ENCODE measurements at regions not wholly inside any gene's neighbourhood (a gene's known extent, or its start where the extent isn't known, plus 50 kb on each side); places are given as distances from the start of the nearest gene placed in this dataset.

DNA sequence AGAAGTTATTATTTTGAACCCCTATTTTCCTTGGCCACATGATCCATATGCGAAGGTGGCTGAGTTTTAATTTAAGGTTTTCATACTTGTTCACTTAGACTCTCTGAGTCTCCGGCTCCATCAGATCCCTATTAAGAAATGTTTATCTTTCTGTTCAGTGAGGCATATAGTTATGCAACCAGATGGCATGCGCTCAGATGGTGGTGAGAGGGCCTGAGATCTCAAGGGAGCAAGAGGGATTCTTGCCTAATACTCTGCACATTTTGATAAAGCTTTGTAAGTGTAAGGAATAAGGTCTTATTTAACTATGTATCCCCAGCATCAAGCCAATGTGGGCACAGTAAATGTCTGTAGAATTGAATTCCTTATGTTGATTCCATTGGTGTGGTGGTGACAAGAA is 78.9 kb upstream of the DPH6 start:
- TF ChIP-seq POLR2A (IDR thresholded peaks at IDR 0.05) = no peak
- TF ChIP-seq, protein P1, sequence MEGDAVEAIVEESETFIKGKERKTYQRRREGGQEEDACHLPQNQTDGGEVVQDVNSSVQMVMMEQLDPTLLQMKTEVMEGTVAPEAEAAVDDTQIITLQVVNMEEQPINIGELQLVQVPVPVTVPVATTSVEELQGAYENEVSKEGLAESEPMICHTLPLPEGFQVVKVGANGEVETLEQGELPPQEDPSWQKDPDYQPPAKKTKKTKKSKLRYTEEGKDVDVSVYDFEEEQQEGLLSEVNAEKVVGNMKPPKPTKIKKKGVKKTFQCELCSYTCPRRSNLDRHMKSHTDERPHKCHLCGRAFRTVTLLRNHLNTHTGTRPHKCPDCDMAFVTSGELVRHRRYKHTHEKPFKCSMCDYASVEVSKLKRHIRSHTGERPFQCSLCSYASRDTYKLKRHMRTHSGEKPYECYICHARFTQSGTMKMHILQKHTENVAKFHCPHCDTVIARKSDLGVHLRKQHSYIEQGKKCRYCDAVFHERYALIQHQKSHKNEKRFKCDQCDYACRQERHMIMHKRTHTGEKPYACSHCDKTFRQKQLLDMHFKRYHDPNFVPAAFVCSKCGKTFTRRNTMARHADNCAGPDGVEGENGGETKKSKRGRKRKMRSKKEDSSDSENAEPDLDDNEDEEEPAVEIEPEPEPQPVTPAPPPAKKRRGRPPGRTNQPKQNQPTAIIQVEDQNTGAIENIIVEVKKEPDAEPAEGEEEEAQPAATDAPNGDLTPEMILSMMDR (IDR thresholded peaks at IDR 0.05) = no peak
- Histone ChIP-seq H3K4me1 (peaks cover 0 to 22% (median 0%) of the 10 kb centered on the region in 3 donors), H3K36me3 (no peaks in the 10 kb centered on the region), H3K4me3 (no peak overlapping the region), H3K9me3 (no peaks in the 10 kb centered on the region), H3K27me3 (no peaks in the 10 kb centered on the region), H3K27ac (peak overlapping the region in 3 of 4 donors; percentile 42 to 61 (median 58))
- intact Hi-C loops (cut with DNase I) = no loop called here
- 66 to 75% methylated on average over 3 of the region's 3 CpGs for WGBS, 2 donors
- DNase-seq = no peak

DNA sequence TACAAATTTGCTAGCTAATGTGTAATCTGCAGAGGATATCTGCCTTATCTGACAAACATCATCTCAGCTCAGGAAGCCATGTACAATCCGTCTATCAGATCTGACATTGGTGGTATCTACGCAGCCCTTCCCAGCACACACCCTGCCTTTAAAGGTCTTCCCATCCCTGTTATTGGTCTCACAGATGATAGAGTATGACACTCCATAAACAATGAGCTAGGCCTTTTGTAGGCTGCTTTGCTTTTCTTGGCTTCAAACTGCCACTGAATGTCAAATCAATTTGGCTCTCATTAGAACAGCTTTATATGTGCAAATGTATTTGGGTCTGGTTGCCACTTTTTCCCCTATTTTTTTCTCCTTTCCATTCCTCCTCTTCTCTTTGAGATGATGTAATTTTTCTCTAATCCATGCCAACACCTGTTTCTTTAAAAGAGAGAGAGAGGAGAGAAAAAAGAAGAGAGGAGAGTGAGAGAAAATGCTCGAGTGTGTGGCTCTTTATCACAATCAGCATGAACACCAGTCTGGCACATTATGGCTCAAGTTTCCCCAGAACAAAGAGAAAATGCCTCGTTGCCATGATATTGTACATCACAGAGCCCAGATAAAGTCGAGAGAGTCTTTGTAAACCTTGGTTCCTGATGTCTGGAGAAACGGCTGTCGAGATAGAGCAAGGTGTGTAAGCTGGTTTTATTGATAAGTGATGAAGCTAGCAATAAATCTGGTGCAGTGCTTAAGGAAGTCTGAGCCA is 80.8 kb upstream of the DPH6 start:
- WGBS, 2 donors = 43 to 45% methylated on average over 7 of the region's 7 CpGs
- Histone ChIP-seq H3K4me1 (peaks cover 0 to 27% (median 0%) of the 10 kb centered on the region in 3 donors), H3K4me3 (no peak overlapping the region), H3K27me3 (no peaks in the 10 kb centered on the region), H3K27ac (peak overlapping the region in 1 of 4 donors; percentile 22), H3K9me3 (no peaks in the 10 kb centered on the region), H3K36me3 (no peaks in the 10 kb centered on the region)
- DNase-seq = no peak
- TF ChIP-seq, protein P1 (IDR thresholded peaks at IDR 0.05) = no peak
- intact Hi-C loops (cut with DNase I) = no loop called here

DNA sequence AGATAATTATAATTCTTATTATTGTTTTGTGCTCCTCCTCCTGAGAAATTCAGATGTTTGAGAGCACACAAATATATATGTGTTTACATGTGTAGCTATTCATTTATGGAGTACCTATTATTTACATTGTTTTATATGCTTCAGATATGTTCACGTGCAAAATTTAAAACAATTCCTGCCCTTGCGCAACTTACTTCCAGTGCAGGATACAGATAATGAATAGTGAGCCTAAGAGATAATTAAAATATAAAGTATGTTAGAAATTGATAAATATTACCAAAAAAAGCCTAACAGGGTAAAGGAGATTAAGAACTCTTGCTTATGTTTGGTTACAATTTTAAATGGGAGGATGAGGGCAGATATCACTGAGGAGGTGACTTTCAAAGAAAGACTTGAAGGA is 81.7 kb upstream of the DPH6 start:
- 73 to 77% methylated on average over 2 of the region's 2 CpGs for WGBS, 2 donors
- no peak for TF ChIP-seq POLR2A (IDR thresholded peaks at IDR 0.05)
- TF ChIP-seq, protein P1 (IDR thresholded peaks at IDR 0.05) = no peak
- H3K4me1 ChIP-seq = peaks cover 0 to 27% (median 0%) of the 10 kb centered on the region in 3 donors
- H3K27me3 ChIP-seq = no peaks in the 10 kb centered on the region
- no peak for DNase-seq
- no peak overlapping the region for H3K27ac ChIP-seq
- H3K36me3 ChIP-seq = no peaks in the 10 kb centered on the region
- intact Hi-C loops (cut with DNase I) = no loop called here
- H3K4me3 ChIP-seq = no peak overlapping the region
- H3K9me3 ChIP-seq = no peaks in the 10 kb centered on the region

DNA sequence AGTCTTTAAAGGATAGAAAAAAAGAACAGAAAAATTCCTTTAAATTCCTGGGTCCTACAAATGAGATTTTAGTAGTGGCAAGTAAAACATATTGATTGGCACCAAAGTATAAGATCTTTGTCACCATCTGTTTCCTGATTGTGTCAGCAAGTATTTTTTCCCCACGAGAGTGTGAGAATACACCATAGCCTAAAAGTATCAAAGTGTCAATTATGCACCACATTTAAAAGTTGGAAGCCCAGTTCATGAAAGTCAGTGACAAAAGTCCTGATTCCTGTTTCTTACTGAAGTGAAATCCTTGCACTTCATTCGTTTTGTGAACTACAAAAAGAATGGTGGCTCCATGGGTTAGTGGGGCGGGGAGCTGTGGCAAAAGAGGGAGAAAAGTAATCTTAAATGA is 83.8 kb upstream of the DPH6 start:
- DNase-seq = no peak
- Histone ChIP-seq H3K27ac (peak overlapping the region in 2 of 4 donors; percentile 32 to 58), H3K27me3 (no peaks in the 10 kb centered on the region), H3K36me3 (no peaks in the 10 kb centered on the region), H3K4me3 (no peak overlapping the region), H3K4me1 (peaks cover 0 to 23% (median 0%) of the 10 kb centered on the region in 3 donors), H3K9me3 (no peaks in the 10 kb centered on the region)
- intact Hi-C loops (cut with DNase I) = no loop called here
- WGBS, 2 donors = 73 to 75% methylated on average over 3 of the region's 3 CpGs
- TF ChIP-seq POLR2A (IDR thresholded peaks at IDR 0.05) = no peak
- TF ChIP-seq, protein P1 (IDR thresholded peaks at IDR 0.05) = no peak

DNA sequence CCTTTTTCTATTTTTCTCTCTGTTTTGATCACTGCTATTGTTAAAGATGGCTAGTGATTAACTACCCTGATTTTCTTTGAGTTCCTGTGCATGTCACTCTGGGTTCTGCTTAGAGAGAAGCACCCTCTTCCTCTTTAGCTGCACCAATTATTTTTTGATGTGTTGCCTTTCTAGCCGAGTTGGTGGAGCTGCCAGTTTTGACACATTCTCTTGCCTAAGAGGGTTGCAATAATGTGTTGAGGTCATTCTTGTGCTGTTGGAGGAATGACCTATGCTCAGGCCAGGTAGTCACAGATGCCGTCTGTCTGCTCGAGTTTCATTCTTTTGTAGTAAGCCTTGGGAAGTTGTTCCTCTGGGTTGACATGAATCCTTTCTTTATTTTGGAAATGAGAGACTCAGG is 84.6 kb upstream of the DPH6 start:
- Histone ChIP-seq H3K27me3 (no peaks in the 10 kb centered on the region), H3K27ac (peak overlapping the region in 2 of 4 donors; percentile 32 to 58), H3K9me3 (no peaks in the 10 kb centered on the region), H3K4me1 (peaks cover 0 to 16% (median 0%) of the 10 kb centered on the region in 3 donors), H3K4me3 (no peak overlapping the region), H3K36me3 (no peaks in the 10 kb centered on the region)
- intact Hi-C loops (cut with DNase I) = no loop called here
- 47 to 51% methylated on average over 3 of the region's 3 CpGs for WGBS, 2 donors
- TF ChIP-seq, protein P1 (IDR thresholded peaks at IDR 0.05) = no peak
- no peak for TF ChIP-seq POLR2A (IDR thresholded peaks at IDR 0.05)
- DNase-seq = no peak

Data from esophagus squamous epithelium (tissue), 5 donors.